Endothelial cell of umbilical vein (primary cell): ENCODE measurements at regions not wholly inside any gene's neighbourhood (a gene's known extent, or its start where the extent isn't known, plus 50 kb on each side); places are given as distances from the start of the nearest gene placed in this dataset.

Experiments used
- BruUV-seq: library from RNA; stranded (reverse); fragments of 400-500 nt; replicated peaks from 2 replicates; lab custom pipeline; 2021; lab: Mats Ljungman, UMichigan
- CTCF ChIA-PET: fragments of 300-600, 350-600 bp; sonication (Branson Sonifier 250); formaldehyde crosslinking; loops from one replicate; lab custom pipeline; 2021; ENCODE audit warnings: antibody characterized with exemption, inconsistent platforms; lab: Charles Lee
- POLR2A ChIA-PET: fragments of 300-600, 350-600 bp; sonication (Branson Sonifier 250); formaldehyde crosslinking; loops from one replicate; lab custom pipeline; 2021; ENCODE audit warnings: antibody characterized with exemption, inconsistent platforms; lab: Charles Lee
- DNase-seq: peaks from one replicate; pipeline ENCODE4 v3.0.0-alpha.2; 2011; ENCODE audit warnings: low read depth, low spot score
- FAIRE-seq: peaks from 2 replicates; lab custom pipeline; 2011; peaks lifted over from hg19 to GRCh38; lab: Jason Lieb, UNC
- H2AFZ ChIP-seq: 2 replicates; pipeline ENCODE4 v1.6.0; 2012; ENCODE audit warnings: low read depth, low read length, control low read depth, inconsistent platforms
- H3K27ac ChIP-seq: 2 replicates; pipeline ENCODE4 v1.5.1; 2011; ENCODE audit warnings: low read depth, mild to moderate bottlenecking, control low read depth, low read length, moderate library complexity; ENCODE audit not compliant: insufficient read depth
- H3K27me3 ChIP-seq, 2 experiments: 2 replicates each; pipeline versions ENCODE4 v1.6.0 to v1.6.1; 2011; ENCODE audit warnings: low read length in 2 of 2, mixed read lengths in 1 of 2; ENCODE audit not compliant: control insufficient read depth in 2 of 2, insufficient read depth in 2 of 2
- H3K36me3 ChIP-seq, 2 experiments: 2 replicates in 1 of 2; 3 replicates in 1 of 2; pipeline ENCODE4 v1.5.1; 2011; ENCODE audit warnings: low read length in 2 of 2, mild to moderate bottlenecking in 1 of 2, moderate library complexity in 1 of 2; ENCODE audit not compliant: control insufficient read depth in 2 of 2, insufficient read depth in 2 of 2; ENCODE audit errors: extremely low read depth in 1 of 2
- H3K4me1 ChIP-seq: 3 replicates; pipeline ENCODE4 v1.5.1; 2011; ENCODE audit warnings: mild to moderate bottlenecking, low read length; ENCODE audit not compliant: control insufficient read depth, insufficient read depth; ENCODE audit errors: extremely low read depth
- H3K4me2 ChIP-seq: 2 replicates; pipeline ENCODE4 v1.6.1; 2011; ENCODE audit warnings: low read length, control low read depth, mixed read lengths; ENCODE audit not compliant: insufficient read depth
- H3K4me3 ChIP-seq, 3 experiments: fragments of 200-600 bp in 1 of 3; sonication (generic), shearing (Covaris generic) in 1 of 3; replicated peaks in 1 of 3; 2 replicates each; pipeline ENCODE4 v1.5.1; 2011 to 2016; ENCODE audit warnings: control low read depth in 3 of 3, low read length in 3 of 3, mild to moderate bottlenecking in 2 of 3, inconsistent platforms in 1 of 3, low read depth in 1 of 3, moderate library complexity in 1 of 3; ENCODE audit not compliant: insufficient read depth in 1 of 3
- H3K79me2 ChIP-seq: 2 replicates; pipeline ENCODE4 v1.6.0; 2012; ENCODE audit warnings: low read length, inconsistent platforms; ENCODE audit not compliant: control insufficient read depth, insufficient read depth
- H3K9ac ChIP-seq: replicated peaks from 2 replicates; pipeline ENCODE3; 2011; ENCODE audit warnings: low read length, control low read depth; ENCODE audit not compliant: insufficient read depth; ENCODE audit errors: extremely low read depth
- H3K9me1 ChIP-seq: replicated peaks from 3 replicates; pipeline ENCODE4 v1.6.0; 2011; ENCODE audit warnings: mild to moderate bottlenecking, low read length; ENCODE audit not compliant: control insufficient read depth, insufficient read depth; ENCODE audit errors: extremely low read depth
- H3K9me3 ChIP-seq: replicated peaks from 2 replicates; pipeline ENCODE4 v1.5.1; 2012; ENCODE audit warnings: low read length, inconsistent platforms; ENCODE audit not compliant: control insufficient read depth, insufficient read depth
- H4K20me1 ChIP-seq: replicated peaks from 2 replicates; pipeline ENCODE3; 2011; ENCODE audit warnings: mild to moderate bottlenecking, low read length; ENCODE audit not compliant: control insufficient read depth, insufficient read depth; ENCODE audit errors: extremely low read depth
- CTCF ChIP-seq, 2 donors: IDR thresholded peaks; 1 replicate in 1 of 2; 2 replicates in 1 of 2; pipeline ENCODE4 v1.5.1; 2011; ENCODE audit warnings: low read length in 2 of 2, mild to moderate bottlenecking in 2 of 2, moderate library complexity in 2 of 2, control low read depth in 1 of 2, inconsistent platforms in 1 of 2, low read depth in 1 of 2; ENCODE audit not compliant: insufficient read depth in 1 of 2; ENCODE audit errors: extremely low read depth in 1 of 2
- EZH2 ChIP-seq: IDR thresholded peaks from 2 replicates; pipeline ENCODE4 v1.6.1; 2012; ENCODE audit warnings: borderline replicate concordance, low read depth, mild to moderate bottlenecking, moderate library complexity, low read length, inconsistent platforms; ENCODE audit not compliant: severe bottlenecking
- FOS ChIP-seq: IDR thresholded peaks from 2 replicates; pipeline ENCODE4 v1.6.1; 2011; ENCODE audit warnings: mild to moderate bottlenecking, low read length, moderate library complexity, borderline replicate concordance; ENCODE audit not compliant: insufficient read depth
- GATA2 ChIP-seq: IDR thresholded peaks from 2 replicates; pipeline ENCODE4 v1.7.0; 2011; ENCODE audit warnings: low read depth, mild to moderate bottlenecking, moderate library complexity, mixed read lengths, low read length; ENCODE audit not compliant: insufficient read length, insufficient read depth
- JUN ChIP-seq: IDR thresholded peaks from 2 replicates; pipeline ENCODE4 v1.6.1; 2011; ENCODE audit warnings: borderline replicate concordance, low read depth; ENCODE audit not compliant: insufficient read length, insufficient read depth
- MAX ChIP-seq: IDR thresholded peaks from 2 replicates; pipeline ENCODE4 v1.6.1; 2011; ENCODE audit not compliant: insufficient read depth, insufficient read length
- MYC ChIP-seq: IDR thresholded peaks from one replicate; pipeline ENCODE4 v1.6.1; 2011; ENCODE audit warnings: mild to moderate bottlenecking, low read depth, low read length
- POLR2A ChIP-seq: IDR thresholded peaks from 2 replicates; pipeline ENCODE4 v1.6.1; 2012; ENCODE audit warnings: low read depth, mild to moderate bottlenecking, control low read depth, low read length
- POLR2AphosphoS5 ChIP-seq: IDR thresholded peaks from 2 replicates; pipeline ENCODE4 v1.6.1; 2012; ENCODE audit warnings: low read depth, mild to moderate bottlenecking, control low read depth, low read length, moderate library complexity; ENCODE audit not compliant: insufficient read depth
- dilution Hi-C: fragments of 300-500 bp; cut with MboI; formaldehyde crosslinking; loops from one replicate; pipeline ENCODE4 v1.15.0; 2019; ENCODE audit warnings: low sequenced_read_pairs; ENCODE audit not compliant: extremely low pct_ligation_motif_present
- intact Hi-C: fragments of 100-400 bp; cut with micrococcal nuclease; formaldehyde crosslinking; loops from one replicate; pipeline ENCODE4 v1.10.0; 2022

- Histone ChIP-seq H3K9ac (no peak overlapping the region), H3K27me3 (no peaks in the 10 kb centered on the region), H3K27ac (no peak overlapping the region), H3K9me1 (no peaks in the 10 kb centered on the region), H4K20me1 (no peaks in the 10 kb centered on the region), H3K9me3 (no peaks in the 10 kb centered on the region), H3K79me2 (no peaks in the 10 kb centered on the region), H3K4me3 (no peak overlapping the region), H3K4me2 (no peak overlapping the region), H3K36me3 (no peaks in the 10 kb centered on the region), H3K4me1 (peaks cover 17% of the 10 kb centered on the region), H2AFZ (no peak overlapping the region)
- POLR2A ChIA-PET: no interaction called here
- intact Hi-C loops: no loop called here
- DNase-seq: peak; percentile 16
- CTCF ChIA-PET: no interaction called here
- FAIRE-seq: peak; percentile 80
- no TSS peak for BruUV-seq
- dilution Hi-C loops: no loop called here
- TF ChIP-seq FOS (no peak), POLR2AphosphoS5 (no peak), POLR2A (no peak), CTCF (IDR thresholded peaks at IDR 0.05; ENCODE audit: extremely low read depth in 1 of 2, insufficient read depth in 1 of 2, low read depth in 1 of 2, low read length in 2 of 2) (no peak), MYC (no peak), JUN (no peak), GATA2 (no peak), MAX (no peak), EZH2 (no peak)
Observed at GRCh38 chr15:70275461-70276138, 177.9 kb upstream of the TLE3 start.
